ENCODE measurements at regions not wholly inside any gene's neighbourhood (a gene's known extent, or its start where the extent isn't known, plus 50 kb on each side); places are given as distances from the start of the nearest gene placed in this dataset.
"Not testable (repeated sequence)": the region's sequence is repeated elsewhere in the genome, so short reads cannot be mapped to it uniquely, and the experiment has no call there.

- Histone ChIP-seq H2AFZ (no peak overlapping the region), H3F3A (ENCODE audit: insufficient read depth, low read depth) (no peaks in the 10 kb centered on the region), H4K20me1 (ENCODE audit: insufficient read depth) (no peaks in the 10 kb centered on the region), H3K9me3 (ENCODE audit: insufficient read depth, low read depth) (no peaks in the 10 kb centered on the region), H3K27ac (no peak overlapping the region), H3K27me3 (ENCODE audit: insufficient read depth, low read depth) (no peaks in the 10 kb centered on the region), H3K4me3 (no peak overlapping the region), H3K79me2 (ENCODE audit: low read depth) (no peaks in the 10 kb centered on the region), H3K9me2 (ENCODE audit: insufficient read depth) (no peaks in the 10 kb centered on the region), H3K4me2 (no peak overlapping the region), H3K4me1 (replicated peaks; ENCODE audit: insufficient read depth) (no peaks in the 10 kb centered on the region), H3K36me3 (ENCODE audit: low read depth) (no peaks in the 10 kb centered on the region)
- POLR2A ChIA-PET (ENCODE audit: unreplicated experiment) = no interaction called here
- TF ChIP-seq EZH2 (IDR thresholded peaks at IDR 0.05; ENCODE audit: low read depth) = no peak
- TF ChIP-seq CTCF (conservative IDR thresholded peaks at IDR 0.05) = no peak
- no peak for DNase-seq
- intact Hi-C loops (cut with micrococcal nuclease; ENCODE audit: unreplicated experiment) = no loop called here
- CTCF ChIA-PET = no interaction called here
- BruUV-seq (replicated peaks) = no TSS peak
These were observed 71.0 kb upstream of the TRABD2B start for GRCh38 chr1:48068206-48068605.

- H3K9me2 ChIP-seq (ENCODE audit: insufficient read depth) = no peaks in the 10 kb centered on the region
- H3K4me1 ChIP-seq (replicated peaks; ENCODE audit: insufficient read depth) = no peaks in the 10 kb centered on the region
- no peaks in the 10 kb centered on the region for H4K20me1 ChIP-seq (ENCODE audit: insufficient read depth)
- H3K27me3 ChIP-seq (ENCODE audit: insufficient read depth, low read depth) = no peaks in the 10 kb centered on the region
- BruUV-seq (replicated peaks) = no TSS peak
- H3K27ac ChIP-seq = no peak overlapping the region
- CTCF ChIA-PET = no interaction called here
- H3K79me2 ChIP-seq (ENCODE audit: low read depth) = no peaks in the 10 kb centered on the region
- H3K4me2 ChIP-seq = no peak overlapping the region
- no peak overlapping the region for H3K4me3 ChIP-seq
- no peaks in the 10 kb centered on the region for H3K9me3 ChIP-seq (ENCODE audit: insufficient read depth, low read depth)
- no peaks in the 10 kb centered on the region for H3K36me3 ChIP-seq (ENCODE audit: low read depth)
- H2AFZ ChIP-seq = no peak overlapping the region
- no peaks in the 10 kb centered on the region for H3F3A ChIP-seq (ENCODE audit: insufficient read depth, low read depth)
- TF ChIP-seq CTCF (conservative IDR thresholded peaks at IDR 0.05) (no peak), EZH2 (IDR thresholded peaks at IDR 0.05; ENCODE audit: low read depth) (no peak)
- no peak for DNase-seq
- intact Hi-C loops (cut with micrococcal nuclease; ENCODE audit: unreplicated experiment) = no loop called here
- POLR2A ChIA-PET (ENCODE audit: unreplicated experiment) = no interaction called here
These were observed 69.8 kb upstream of the TRABD2B start for GRCh38 chr1:48066936-48067335.

GRCh38 chr1:48064693-48065092 is 67.5 kb upstream of the TRABD2B start:
- H3K4me3 ChIP-seq; H3K79me2 ChIP-seq (ENCODE audit: low read depth); H3K27me3 ChIP-seq (ENCODE audit: insufficient read depth, low read depth); BruUV-seq (replicated peaks); H4K20me1 ChIP-seq (ENCODE audit: insufficient read depth); intact Hi-C loops (cut with micrococcal nuclease; ENCODE audit: unreplicated experiment); H3K4me2 ChIP-seq; H3K9me2 ChIP-seq (ENCODE audit: insufficient read depth); H3F3A ChIP-seq (ENCODE audit: insufficient read depth, low read depth); POLR2A ChIA-PET (ENCODE audit: unreplicated experiment); H2AFZ ChIP-seq; H3K4me1 ChIP-seq (replicated peaks; ENCODE audit: insufficient read depth); DNase-seq; H3K9me3 ChIP-seq (ENCODE audit: insufficient read depth, low read depth); CTCF ChIA-PET; H3K27ac ChIP-seq; H3K36me3 ChIP-seq (ENCODE audit: low read depth): not testable (repeated sequence)

GRCh38 chr1:48062353-48062752 is 65.2 kb upstream of the TRABD2B start:
- Histone ChIP-seq H3K4me1 (replicated peaks; ENCODE audit: insufficient read depth) (no peaks in the 10 kb centered on the region), H3K27me3 (ENCODE audit: insufficient read depth, low read depth) (no peaks in the 10 kb centered on the region), H3F3A (ENCODE audit: insufficient read depth, low read depth) (no peaks in the 10 kb centered on the region), H3K9me3 (ENCODE audit: insufficient read depth, low read depth) (no peaks in the 10 kb centered on the region), H3K9me2 (ENCODE audit: insufficient read depth) (no peaks in the 10 kb centered on the region), H3K79me2 (ENCODE audit: low read depth) (no peaks in the 10 kb centered on the region), H3K4me2 (no peak overlapping the region), H4K20me1 (ENCODE audit: insufficient read depth) (no peaks in the 10 kb centered on the region), H3K27ac (no peak overlapping the region), H3K36me3 (ENCODE audit: low read depth) (no peaks in the 10 kb centered on the region), H3K4me3 (no peak overlapping the region), H2AFZ (no peak overlapping the region)
- no peak for DNase-seq
- intact Hi-C loops (cut with micrococcal nuclease; ENCODE audit: unreplicated experiment) = no loop called here
- BruUV-seq (replicated peaks) = no TSS peak
- ChIA-PET CTCF (no interaction called here), POLR2A (ENCODE audit: unreplicated experiment) (no interaction called here)
- TF ChIP-seq CTCF (conservative IDR thresholded peaks at IDR 0.05) (no peak), EZH2 (IDR thresholded peaks at IDR 0.05; ENCODE audit: low read depth) (no peak)
